ENCODE measurements at regions not wholly inside any gene's neighbourhood (a gene's known extent, or its start where the extent isn't known, plus 50 kb on each side); places are given as distances from the start of the nearest gene placed in this dataset.

DNA sequence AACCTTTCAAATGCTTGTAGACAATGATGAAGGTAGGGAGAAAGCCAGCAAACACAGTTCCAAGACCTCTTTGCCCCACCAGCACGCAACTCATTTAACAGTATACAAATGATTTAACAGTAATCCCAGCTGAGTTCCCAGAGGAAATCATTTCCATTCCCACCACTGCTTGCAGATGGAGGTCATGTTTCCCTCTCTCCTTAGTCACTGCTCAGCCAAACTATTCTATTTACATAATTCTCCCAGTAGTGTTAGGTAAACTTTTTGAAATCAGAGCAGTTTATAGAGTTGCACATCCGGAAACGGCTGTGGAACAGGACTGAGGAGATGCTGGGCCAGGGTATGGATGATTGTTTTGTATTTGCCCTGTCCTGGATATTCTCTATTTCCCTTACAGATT, 328.5 kb downstream of the FIGN start:
- no peak for TF ChIP-seq CTCF (conservative IDR thresholded peaks at IDR 0.05; ENCODE audit: low read length)
- TF ChIP-seq EZH2phosphoT487 (IDR thresholded peaks at IDR 0.05; ENCODE audit: borderline replicate concordance), result no peak
